IMR-90 (cell line): ENCODE measurements at regions not wholly inside any gene's neighbourhood (a gene's known extent, or its start where the extent isn't known, plus 50 kb on each side); places are given as distances from the start of the nearest gene placed in this dataset.

Experiments used
- BHLHE40 ChIP-seq: fragments of 150-350 bp; IDR thresholded peaks from 2 replicates; pipeline ENCODE4 v1.6.1; 2016; ENCODE audit warnings: mild to moderate bottlenecking, low read depth, low read length
- CEBPB ChIP-seq: IDR thresholded peaks from 2 replicates; pipeline ENCODE4 v1.6.1; 2012; ENCODE audit warnings: low read depth, low read length, improper control_type of control experiment
- CHD1 ChIP-seq: IDR thresholded peaks from 2 replicates; pipeline ENCODE4 v1.6.1; 2012; ENCODE audit warnings: low read depth, low read length, improper control_type of control experiment
- CTCF ChIP-seq: conservative IDR thresholded peaks from 2 replicates; pipeline ENCODE4 v1.5.1; 2012; ENCODE audit warnings: mild to moderate bottlenecking, low read depth, low read length, improper control_type of control experiment
- ELK1 ChIP-seq: fragments of 150-350 bp; IDR thresholded peaks from 2 replicates; pipeline ENCODE4 v1.6.1; 2016; ENCODE audit warnings: low read depth, mild to moderate bottlenecking, low read length, moderate library complexity, borderline replicate concordance
- MAFK ChIP-seq: IDR thresholded peaks from 2 replicates; pipeline ENCODE4 v1.6.1; 2012; ENCODE audit warnings: low read depth, low read length, improper control_type of control experiment
- MXI1 ChIP-seq: IDR thresholded peaks from 2 replicates; pipeline ENCODE4 v1.6.1; 2012; ENCODE audit warnings: low read depth, mild to moderate bottlenecking, low read length, moderate library complexity, borderline replicate concordance
- POLR2A ChIP-seq: IDR thresholded peaks from 2 replicates; pipeline ENCODE4 v1.6.1; 2012; ENCODE audit warnings: mild to moderate bottlenecking, low read depth, low read length
- RAD21 ChIP-seq: IDR thresholded peaks from 2 replicates; pipeline ENCODE4 v1.6.1; 2012; ENCODE audit warnings: low read length, improper control_type of control experiment
- RCOR1 ChIP-seq: IDR thresholded peaks from 2 replicates; pipeline ENCODE4 v1.6.1; 2012; ENCODE audit warnings: mild to moderate bottlenecking, low read length, improper control_type of control experiment; ENCODE audit not compliant: insufficient replicate concordance
- USF2 ChIP-seq: fragments of 150-350 bp; IDR thresholded peaks from 2 replicates; pipeline ENCODE4 v1.6.1; 2017; ENCODE audit warnings: mild to moderate bottlenecking, antibody characterized with exemption, low read length, low read depth

- no peak for TF ChIP-seq CTCF
- no peak for TF ChIP-seq BHLHE40
- TF ChIP-seq USF2 = no peak
- TF ChIP-seq POLR2A = no peak
- TF ChIP-seq RAD21 = no peak
- TF ChIP-seq MAFK = no peak
- no peak for TF ChIP-seq CEBPB
- TF ChIP-seq CHD1 = no peak
- TF ChIP-seq ELK1 = no peak
- no peak for TF ChIP-seq MXI1
- TF ChIP-seq RCOR1 = no peak
Observed at GRCh38 chr5:174606646-174607045, 117.7 kb upstream of the MSX2 start.
